ENCODE measurements at regions not wholly inside any gene's neighbourhood (a gene's known extent, or its start where the extent isn't known, plus 50 kb on each side); places are given as distances from the start of the nearest gene placed in this dataset.

DNA sequence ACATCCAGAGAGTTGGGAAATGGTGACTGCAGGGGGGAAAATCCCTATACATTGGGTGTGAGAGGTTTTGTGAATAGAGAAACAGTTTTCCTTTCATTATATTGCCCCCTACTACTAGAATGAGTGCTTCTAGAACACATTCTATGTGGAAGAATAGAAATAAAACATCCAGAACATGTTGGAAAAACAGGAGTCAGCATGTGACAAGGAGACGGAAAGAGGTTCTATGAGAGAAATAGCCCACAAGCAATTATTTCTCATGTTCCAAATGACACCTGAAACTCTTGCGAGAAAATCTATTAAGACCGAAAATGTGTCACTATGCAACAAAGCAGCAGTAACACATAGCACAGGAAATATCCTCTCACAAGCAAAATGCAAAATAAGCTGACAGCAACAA lies 202.7 kb upstream of the SPOPL start:
- no peaks in the 10 kb centered on the region for H3K4me1 Mint-ChIP-seq
- Histone ChIP-seq H2BK120ac (ENCODE audit: low read depth, low read length, poor library complexity, severe bottlenecking) (no peak overlapping the region), H4K91ac (ENCODE audit: insufficient read length, low read depth, low read length) (no peak overlapping the region), H3K9me3 (ENCODE audit: control insufficient read depth, low read depth, low read length) (no peaks in the 10 kb centered on the region), H3K23ac (ENCODE audit: insufficient read length, low read depth, low read length) (no peak overlapping the region), H3K79me2 (ENCODE audit: insufficient read depth, low read length) (no peaks in the 10 kb centered on the region), H3K27me3 (ENCODE audit: insufficient read depth, low read length) (no peaks in the 10 kb centered on the region), H2AFZ (ENCODE audit: low read length) (no peak overlapping the region), H2BK5ac (ENCODE audit: insufficient read length, low read length) (no peak overlapping the region), H3K4ac (ENCODE audit: low read depth, low read length) (no peak overlapping the region), H4K8ac (replicated peaks; ENCODE audit: insufficient read length, low read depth, low read length) (no peak overlapping the region), H3T11ph (ENCODE audit: low read length) (no peak overlapping the region), H2BK12ac (ENCODE audit: insufficient read length, low read depth, low read length) (no peak overlapping the region), H2BK20ac (ENCODE audit: low read depth, low read length, poor library complexity, severe bottlenecking) (no peak overlapping the region), H3K27ac (ENCODE audit: insufficient read length, low read depth, low read length) (no peak overlapping the region), H3K9ac (ENCODE audit: extremely low read depth, insufficient read length, low read length) (no peak overlapping the region), H3K79me1 (ENCODE audit: insufficient read depth, low read depth, low read length, poor library complexity, severe bottlenecking) (no peaks in the 10 kb centered on the region), H3K4me2 (ENCODE audit: insufficient read depth, insufficient read length, low read length) (no peak overlapping the region), H4K20me1 (ENCODE audit: control insufficient read depth, insufficient read depth, insufficient read length) (no peaks in the 10 kb centered on the region), H3K23me2 (ENCODE audit: insufficient read length, low read depth, low read length, poor library complexity, severe bottlenecking) (no peaks in the 10 kb centered on the region), H2AK5ac (ENCODE audit: insufficient read length, low read length) (no peak overlapping the region), H2BK15ac (ENCODE audit: low read depth, low read length) (no peak overlapping the region), H4K5ac (ENCODE audit: insufficient read length, low read depth, low read length) (no peak overlapping the region), H3K56ac (ENCODE audit: insufficient read length, low read depth, low read length) (no peak overlapping the region), H3K4me1 (ENCODE audit: insufficient read depth, low read length) (no peaks in the 10 kb centered on the region), H3K14ac (ENCODE audit: insufficient read depth, low read length) (no peak overlapping the region), H3K18ac (ENCODE audit: insufficient read length, low read depth, low read length) (no peak overlapping the region)
- DNase-seq: no peak
- H3K27ac Mint-ChIP-seq: no peak overlapping the region
- no peaks in the 10 kb centered on the region for H3K36me3 Mint-ChIP-seq (ENCODE audit: insufficient read depth in 1 of 3, low read depth in 3 of 3)
- no peak overlapping the region for H3K4me3 Mint-ChIP-seq
- WGBS (ENCODE audit: extremely low coverage, insufficient read length, low lambda C conversion rate): no CpG with 5 or more reads among the region's 3 CpGs
- no peak for TF ChIP-seq CTCF (conservative IDR thresholded peaks at IDR 0.05)
- no peaks in the 10 kb centered on the region for H3K27me3 Mint-ChIP-seq (ENCODE audit: low read depth)
- H3K9me3 Mint-ChIP-seq: no peaks in the 10 kb centered on the region

Measured in H9 (cell line).